ENCODE measurements at regions not wholly inside any gene's neighbourhood (a gene's known extent, or its start where the extent isn't known, plus 50 kb on each side); places are given as distances from the start of the nearest gene placed in this dataset.

- Histone ChIP-seq H4K20me1 (ENCODE audit: insufficient read depth) (no peaks in the 10 kb centered on the region), H3K9me2 (ENCODE audit: insufficient read depth) (no peaks in the 10 kb centered on the region), H3F3A (ENCODE audit: insufficient read depth, low read depth) (no peaks in the 10 kb centered on the region), H3K27ac (no peak overlapping the region), H3K27me3 (ENCODE audit: insufficient read depth, low read depth) (no peaks in the 10 kb centered on the region), H3K4me1 (replicated peaks; ENCODE audit: insufficient read depth) (peaks cover 10% of the 10 kb centered on the region; the same call in 1 of the 2 replicates), H3K79me2 (ENCODE audit: low read depth) (no peaks in the 10 kb centered on the region), H2AFZ (no peak overlapping the region), H3K4me2 (no peak overlapping the region), H3K9me3 (ENCODE audit: insufficient read depth, low read depth) (no peaks in the 10 kb centered on the region), H3K36me3 (ENCODE audit: low read depth) (no peaks in the 10 kb centered on the region), H3K4me3 (no peak overlapping the region)
- POLR2A ChIA-PET (ENCODE audit: unreplicated experiment), result interaction anchor here (0.5 to 0.7 kb wide), 3 partner anchors 14 to 193 kb away, joined by 3 to 6 read pairs (median 3); no protein-coding TSS in a partner anchor
- no peak for DNase-seq
- BruUV-seq (replicated peaks), result no TSS peak
- CTCF ChIA-PET, result no interaction called here
- TF ChIP-seq EZH2 (IDR thresholded peaks at IDR 0.05; ENCODE audit: low read depth) (no peak), CTCF (conservative IDR thresholded peaks at IDR 0.05) (no peak)
- intact Hi-C loops (cut with micrococcal nuclease; ENCODE audit: unreplicated experiment), result loop anchor here (5.0 kb wide), 1 partner anchor 89 kb away; no protein-coding TSS in a partner anchor
These were observed 85.0 kb upstream of the EGLN3 start for GRCh38 chr14:34035934-34036250.

- Histone ChIP-seq H3K27me3 (ENCODE audit: insufficient read depth, low read depth) (no peaks in the 10 kb centered on the region), H3K9me3 (ENCODE audit: insufficient read depth, low read depth) (no peaks in the 10 kb centered on the region), H3K4me3 (no peak overlapping the region), H3K79me2 (ENCODE audit: low read depth) (no peaks in the 10 kb centered on the region), H3K9me2 (ENCODE audit: insufficient read depth) (no peaks in the 10 kb centered on the region), H4K20me1 (ENCODE audit: insufficient read depth) (no peaks in the 10 kb centered on the region), H3K4me2 (no peak overlapping the region), H2AFZ (no peak overlapping the region), H3K4me1 (replicated peaks; ENCODE audit: insufficient read depth) (peaks cover 10% of the 10 kb centered on the region; the same call in 1 of the 2 replicates), H3F3A (ENCODE audit: insufficient read depth, low read depth) (no peaks in the 10 kb centered on the region), H3K27ac (no peak overlapping the region), H3K36me3 (ENCODE audit: low read depth) (no peaks in the 10 kb centered on the region)
- CTCF ChIA-PET, result no interaction called here
- POLR2A ChIA-PET (ENCODE audit: unreplicated experiment), result interaction anchor here (0.5 to 0.7 kb wide), 3 partner anchors 14 to 193 kb away, joined by 3 to 6 read pairs (median 3); no protein-coding TSS in a partner anchor
- peak in 1 of 2 experiments; percentile 47 for DNase-seq
- BruUV-seq (replicated peaks), result no TSS peak
- TF ChIP-seq EZH2 (IDR thresholded peaks at IDR 0.05; ENCODE audit: low read depth) (no peak), CTCF (conservative IDR thresholded peaks at IDR 0.05) (no peak)
- intact Hi-C loops (cut with micrococcal nuclease; ENCODE audit: unreplicated experiment), result loop anchor here (5.0 kb wide), 1 partner anchor 88 kb away; no protein-coding TSS in a partner anchor
These were observed 84.5 kb upstream of the EGLN3 start for GRCh38 chr14:34035177-34035933.

GRCh38 chr14:34034447-34035176 is 83.7 kb upstream of the EGLN3 start:
- intact Hi-C loops (cut with micrococcal nuclease; ENCODE audit: unreplicated experiment), result loop anchor here (5.0 kb wide), 1 partner anchor 87 kb away; no protein-coding TSS in a partner anchor
- ChIA-PET POLR2A (ENCODE audit: unreplicated experiment) (no interaction called here), CTCF (no interaction called here)
- Histone ChIP-seq H3K4me3 (no peak overlapping the region), H3K9me3 (ENCODE audit: insufficient read depth, low read depth) (no peaks in the 10 kb centered on the region), H3K27ac (no peak overlapping the region), H2AFZ (no peak overlapping the region), H3F3A (ENCODE audit: insufficient read depth, low read depth) (no peaks in the 10 kb centered on the region), H3K4me2 (no peak overlapping the region), H3K79me2 (ENCODE audit: low read depth) (no peaks in the 10 kb centered on the region), H3K36me3 (ENCODE audit: low read depth) (no peaks in the 10 kb centered on the region), H3K27me3 (ENCODE audit: insufficient read depth, low read depth) (no peaks in the 10 kb centered on the region), H3K4me1 (replicated peaks; ENCODE audit: insufficient read depth) (peaks cover 4% of the 10 kb centered on the region; the same call in 1 of the 2 replicates), H4K20me1 (ENCODE audit: insufficient read depth) (no peaks in the 10 kb centered on the region), H3K9me2 (ENCODE audit: insufficient read depth) (no peaks in the 10 kb centered on the region)
- BruUV-seq (replicated peaks), result no TSS peak
- TF ChIP-seq EZH2 (IDR thresholded peaks at IDR 0.05; ENCODE audit: low read depth), result no peak
- no peak for TF ChIP-seq CTCF (conservative IDR thresholded peaks at IDR 0.05)
- no peak for DNase-seq
